GM18858 (cell line): ENCODE measurements at regions not wholly inside any gene's neighbourhood (a gene's known extent, or its start where the extent isn't known, plus 50 kb on each side); places are given as distances from the start of the nearest gene placed in this dataset.

Experiments
- ATAC-seq: cut with Tn5 transposase; IDR thresholded peaks from one replicate; pipeline ENCODE4 v1.9.1; 2021; ENCODE audit not compliant: unreplicated experiment

DNA sequence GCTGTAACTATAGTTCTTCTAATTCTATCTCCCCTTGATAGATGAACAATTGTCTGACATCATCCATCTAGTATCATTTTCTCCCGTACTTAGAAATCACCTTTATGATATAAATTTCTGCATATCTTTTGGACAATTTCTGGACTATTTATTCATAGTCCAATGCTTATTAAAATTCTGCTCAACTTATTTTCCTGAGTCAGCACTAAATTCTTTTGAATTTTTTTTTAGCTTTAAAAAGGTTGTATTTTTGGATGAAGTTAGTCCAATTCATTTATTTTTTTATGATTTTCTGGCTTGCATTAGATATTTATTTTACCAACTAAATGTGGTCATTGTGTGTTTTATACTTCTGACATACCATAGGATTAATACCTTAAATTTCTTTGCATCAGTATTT, 538.5 kb upstream of the DCC start:
- ATAC-seq, result no peak

DNA sequence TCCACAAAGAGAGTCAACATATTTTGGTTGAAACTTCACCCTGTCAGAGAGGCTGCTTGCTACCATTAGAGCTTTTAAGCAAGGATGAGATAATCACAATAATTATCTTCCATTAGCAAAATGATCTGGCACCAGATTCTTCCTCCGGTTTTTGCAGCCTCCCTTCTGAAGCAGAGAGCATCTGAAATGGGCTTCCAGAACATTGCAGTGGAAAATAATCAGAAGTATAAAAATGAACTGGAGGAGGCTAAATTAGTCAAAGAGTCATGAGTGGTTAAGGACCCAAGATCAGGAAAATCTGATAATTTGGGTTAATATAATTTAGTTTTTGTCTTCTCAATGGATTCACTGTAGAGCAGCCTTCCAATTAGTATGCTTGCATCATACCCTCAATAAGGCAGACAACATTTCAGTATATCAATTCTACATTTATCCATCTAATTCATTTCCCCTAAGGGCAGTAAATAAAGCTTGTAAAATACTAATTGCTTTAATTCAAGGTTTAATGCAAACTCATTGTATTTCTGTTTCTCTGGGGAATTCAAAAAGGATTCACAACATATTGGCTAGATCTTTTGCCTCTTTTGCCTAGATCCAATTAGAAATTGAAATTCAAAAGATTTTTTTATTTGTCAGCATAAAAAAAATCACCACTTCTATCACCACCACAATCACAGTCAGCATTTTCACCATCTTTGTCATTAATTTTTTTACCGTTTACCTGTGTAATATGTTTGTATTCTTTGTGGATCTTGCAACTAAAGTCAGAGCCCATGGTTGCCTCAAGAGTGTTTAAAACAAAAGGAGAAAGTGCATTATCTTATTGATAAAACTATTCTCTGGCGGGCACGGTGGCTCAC, 537.2 kb upstream of the DCC start:
- no peak for ATAC-seq

- ATAC-seq, result no peak
These were observed 532.7 kb upstream of the DCC start for GRCh38 chr18:51807336-51807735.

DNA sequence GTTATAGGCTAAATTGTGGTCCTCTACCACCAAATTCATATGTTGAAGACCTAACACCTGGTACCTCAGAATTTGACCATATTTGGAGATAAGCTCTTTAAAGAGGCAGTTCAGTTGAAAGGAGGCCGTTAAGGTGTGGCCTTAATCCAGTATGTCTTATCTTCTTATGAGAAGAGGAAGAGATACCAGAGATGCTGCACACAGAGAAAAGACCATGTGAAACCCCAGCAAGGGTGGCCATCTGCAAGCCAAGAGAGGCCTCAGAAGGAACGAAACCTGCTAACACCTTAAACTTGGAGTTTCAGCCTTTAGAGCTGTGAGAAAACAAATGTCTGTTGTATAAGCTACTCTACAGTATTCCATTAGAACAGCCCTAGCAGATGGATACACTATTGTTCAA, 528.1 kb upstream of the DCC start:
- ATAC-seq, result peak; percentile 55

GRCh38 chr18:51813740-51814139, 526.3 kb upstream of the DCC start:
- peak; percentile 41 for ATAC-seq

DNA sequence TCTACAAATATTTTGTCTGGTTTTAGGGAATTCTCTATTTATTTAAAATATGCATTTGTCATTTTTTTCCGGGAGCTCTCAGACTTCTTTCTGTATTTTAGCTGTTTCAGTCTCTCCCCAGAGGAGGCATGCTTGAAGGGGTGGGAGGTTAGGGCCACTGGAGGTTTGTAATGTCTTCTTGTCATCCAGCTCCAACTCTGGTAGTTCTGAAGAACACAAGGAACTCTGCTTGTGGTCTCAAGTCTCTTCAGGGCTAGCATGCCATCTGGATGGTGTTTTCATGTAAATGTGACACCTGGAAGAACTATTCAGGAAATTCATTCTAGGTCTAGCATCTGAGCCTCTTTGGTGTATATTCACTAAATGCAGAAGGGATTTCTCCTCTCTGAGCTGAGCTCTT, 518.4 kb upstream of the DCC start:
- no peak for ATAC-seq

GRCh38 chr18:51824746-51825145, 515.3 kb upstream of the DCC start:
- ATAC-seq, result no peak

DNA sequence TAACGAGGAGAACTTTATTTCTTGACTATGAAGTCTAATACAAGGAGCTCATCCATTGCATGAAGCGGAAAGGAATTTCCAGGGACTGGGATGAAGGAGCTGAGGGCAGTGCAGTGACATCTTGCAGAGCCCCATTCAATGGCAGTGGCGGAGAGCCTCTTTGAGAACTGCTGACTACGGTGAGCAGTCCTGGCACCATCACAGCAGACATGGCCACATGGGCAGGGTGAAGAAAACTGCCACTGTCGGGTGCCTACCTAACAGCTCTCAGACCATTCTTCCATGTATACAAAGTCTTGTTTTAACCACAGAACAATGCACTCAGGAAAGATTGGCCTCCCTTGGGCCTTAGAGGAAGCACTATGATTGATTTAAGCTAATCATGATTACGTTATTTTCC, 506.1 kb upstream of the DCC start:
- no peak for ATAC-seq

- ATAC-seq, result no peak
These were observed 491.3 kb upstream of the DCC start for GRCh38 chr18:51848702-51849101.

DNA sequence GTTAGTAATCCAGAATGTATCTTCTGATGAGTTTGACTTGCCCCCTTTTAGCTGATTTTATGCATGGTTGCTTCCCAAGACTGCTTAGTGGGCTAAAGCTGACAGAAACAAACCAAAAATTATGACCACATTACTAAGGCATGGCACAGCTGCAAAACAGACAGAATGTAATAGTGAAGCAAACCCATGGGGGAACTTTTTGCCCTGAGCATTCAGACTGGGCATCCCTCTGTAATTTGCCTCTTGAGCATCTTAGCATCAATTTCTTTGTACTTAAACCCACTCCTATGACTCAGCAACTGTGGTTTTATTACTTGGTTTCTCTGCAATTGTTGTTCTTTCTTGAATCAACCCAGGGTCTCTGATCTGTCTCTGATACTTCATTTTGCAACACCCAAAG, 487.3 kb upstream of the DCC start:
- ATAC-seq, result no peak

GRCh38 chr18:51857989-51858388, 482.0 kb upstream of the DCC start:
- no peak for ATAC-seq

- no peak for ATAC-seq
These were observed 479.0 kb upstream of the DCC start for GRCh38 chr18:51861046-51861445.

GRCh38 chr18:51862051-51862715, 477.8 kb upstream of the DCC start:
- ATAC-seq, result no peak

GRCh38 chr18:51864219-51864965, 475.6 kb upstream of the DCC start:
- ATAC-seq, result no peak

- no peak for ATAC-seq
These were observed 474.5 kb upstream of the DCC start for GRCh38 chr18:51865538-51865937.

DNA sequence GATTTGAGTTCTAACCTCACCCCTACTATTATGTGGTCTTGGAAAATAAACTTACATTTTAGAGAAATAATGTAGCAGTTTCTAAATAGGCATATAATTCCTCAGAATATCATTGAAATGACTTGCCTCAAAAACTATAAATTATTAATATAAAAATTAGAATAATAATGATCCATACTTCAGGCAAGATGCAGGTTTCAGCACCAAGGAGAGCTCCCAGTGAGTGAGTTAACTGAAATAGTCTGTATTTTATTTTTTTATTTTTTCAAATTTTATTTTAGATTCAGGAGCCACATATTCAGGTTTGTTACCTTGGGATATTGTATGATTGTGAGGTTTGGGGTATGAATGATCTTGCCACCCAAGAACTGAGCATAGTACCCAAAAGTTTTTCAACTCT, 472.2 kb upstream of the DCC start:
- no peak for ATAC-seq

DNA sequence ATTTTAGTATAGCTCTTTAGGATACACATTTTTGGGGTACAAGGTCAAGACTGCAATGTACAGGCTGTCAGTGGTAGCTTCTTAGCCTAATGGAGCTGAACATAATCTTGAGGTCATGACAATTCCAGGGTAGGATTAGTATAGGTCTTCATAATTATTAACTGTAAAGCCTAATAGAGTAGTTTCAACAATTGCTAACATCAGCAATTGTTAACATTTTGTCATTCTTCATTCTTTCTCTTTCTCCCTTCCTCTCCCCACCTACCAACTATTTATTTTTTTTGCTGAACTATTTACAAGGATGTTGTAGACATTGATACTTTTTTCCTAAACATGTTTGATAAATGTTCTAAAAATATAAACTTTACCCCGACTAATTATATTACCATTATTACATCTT, 461.3 kb upstream of the DCC start:
- no peak for ATAC-seq

DNA sequence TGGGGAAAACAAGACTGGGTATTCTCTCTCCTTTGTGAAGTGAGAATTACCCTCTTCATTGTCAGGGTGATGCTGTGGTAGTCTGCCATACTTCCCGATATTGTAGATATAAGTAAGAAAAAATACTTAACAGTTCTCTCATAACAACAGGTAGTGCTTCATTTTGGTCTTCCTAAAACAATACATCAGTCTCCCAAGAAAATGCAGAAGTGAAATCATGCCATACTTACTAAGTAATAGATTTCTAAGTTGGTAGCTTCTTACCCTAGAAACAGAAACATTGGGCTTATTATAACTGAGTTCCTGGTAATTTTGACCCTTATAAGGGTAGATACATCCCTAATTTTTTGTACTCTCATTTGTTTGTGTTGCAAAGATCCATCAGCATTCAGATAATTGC, 460.7 kb upstream of the DCC start:
- ATAC-seq, result no peak

DNA sequence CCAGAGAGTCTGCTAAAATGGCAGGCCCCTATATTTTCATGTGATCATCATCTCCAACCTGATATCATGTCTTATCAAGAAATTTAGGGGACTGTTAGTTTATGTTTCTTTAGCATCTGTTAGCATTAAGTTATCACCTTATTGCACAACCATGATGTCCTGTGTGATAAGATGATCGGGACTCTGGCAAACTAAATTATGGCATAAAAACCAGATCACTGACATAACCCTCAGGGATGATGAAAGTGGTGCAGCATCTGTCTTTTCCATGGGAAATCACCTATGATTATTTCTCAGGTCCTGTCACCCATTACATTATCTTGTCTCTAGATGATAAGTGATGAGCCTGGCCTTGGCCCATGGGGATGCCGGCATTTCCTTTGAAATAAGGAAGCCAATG, 458.6 kb upstream of the DCC start:
- ATAC-seq, result no peak

DNA sequence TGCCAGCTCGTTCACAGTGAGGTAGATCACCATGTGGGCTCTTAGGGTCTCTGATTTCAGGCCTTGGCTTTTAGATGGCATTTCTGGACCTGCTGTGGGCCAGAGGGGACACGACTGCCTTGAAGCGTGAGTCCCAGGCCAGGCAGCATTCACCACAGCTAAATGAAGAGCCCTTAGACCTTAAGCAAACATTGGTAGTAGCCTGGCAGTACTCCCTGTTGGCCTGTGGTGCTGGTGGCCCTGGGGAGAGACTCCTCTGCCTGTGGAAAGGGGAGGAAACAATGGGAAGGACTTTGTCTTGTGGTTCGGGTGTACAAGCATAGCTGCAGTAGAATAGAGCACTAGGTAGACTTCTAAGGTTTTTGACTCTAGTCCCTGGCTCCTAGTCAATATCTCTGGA, 456.0 kb upstream of the DCC start:
- ATAC-seq, result no peak

- ATAC-seq, result no peak
These were observed 449.2 kb upstream of the DCC start for GRCh38 chr18:51890762-51891161.

DNA sequence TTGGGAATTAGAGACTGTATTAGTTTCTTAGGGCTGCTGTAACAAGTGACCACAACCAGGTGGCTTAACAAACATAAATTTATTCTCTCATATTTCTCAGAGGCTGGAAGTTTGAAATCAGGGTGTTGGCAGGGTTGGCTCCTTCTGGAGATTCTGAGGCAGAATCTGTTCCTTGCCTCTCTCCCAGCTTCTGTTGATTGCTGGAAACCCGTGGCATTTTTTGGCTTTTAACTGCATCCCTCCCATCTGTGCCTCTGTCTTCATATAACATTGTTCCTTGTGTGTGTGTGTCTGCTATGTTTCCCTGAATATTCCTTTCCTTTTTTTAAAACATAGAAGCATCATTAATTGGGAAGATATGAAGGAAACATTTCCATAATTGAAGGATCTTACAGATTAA, 448.1 kb upstream of the DCC start:
- ATAC-seq, result no peak
